Progenitor cell of endocrine pancreas (in vitro differentiated cells): ENCODE measurements at regions not wholly inside any gene's neighbourhood (a gene's known extent, or its start where the extent isn't known, plus 50 kb on each side); places are given as distances from the start of the nearest gene placed in this dataset.
"Not testable (repeated sequence)": the region's sequence is repeated elsewhere in the genome, so short reads cannot be mapped to it uniquely, and the experiment has no call there.

Source experiments
- DNase-seq: peaks from one replicate; pipeline ENCODE4 v3.0.0; 2021; ENCODE audit warnings: low spot score; ENCODE audit not compliant: unreplicated experiment
- H3K27ac Mint-ChIP-seq: 2 replicates; pipeline ENCODE4 v1.8.0; 2021; ENCODE audit warnings: mild to moderate bottlenecking, moderate library complexity, mixed read lengths
- H3K27me3 Mint-ChIP-seq: 2 replicates; pipeline ENCODE4 v1.8.0; 2021; ENCODE audit warnings: mixed read lengths
- H3K36me3 Mint-ChIP-seq: 2 replicates; pipeline ENCODE4 v1.8.0; 2022; ENCODE audit warnings: mixed read lengths; ENCODE audit not compliant: insufficient read depth
- H3K4me1 Mint-ChIP-seq: 2 replicates; pipeline ENCODE4 v1.8.0; 2021; ENCODE audit warnings: low read depth, mixed read lengths
- H3K4me3 Mint-ChIP-seq: 2 replicates; pipeline ENCODE4 v1.8.0; 2021; ENCODE audit warnings: low read depth, mild to moderate bottlenecking, moderate library complexity, mixed read lengths
- H3K9me3 Mint-ChIP-seq: 2 replicates; pipeline ENCODE4 v1.8.0; 2021; ENCODE audit warnings: low read depth, mixed read lengths
- TF ChIP-seq, protein P1 (sequence below): fragments of 200-600 bp; sonication (generic); IDR thresholded peaks from one replicate; pipeline ENCODE4 v1.5.0; 2021; ENCODE audit warnings: antibody characterized with exemption, mild to moderate bottlenecking; ENCODE audit not compliant: unreplicated experiment

DNA sequence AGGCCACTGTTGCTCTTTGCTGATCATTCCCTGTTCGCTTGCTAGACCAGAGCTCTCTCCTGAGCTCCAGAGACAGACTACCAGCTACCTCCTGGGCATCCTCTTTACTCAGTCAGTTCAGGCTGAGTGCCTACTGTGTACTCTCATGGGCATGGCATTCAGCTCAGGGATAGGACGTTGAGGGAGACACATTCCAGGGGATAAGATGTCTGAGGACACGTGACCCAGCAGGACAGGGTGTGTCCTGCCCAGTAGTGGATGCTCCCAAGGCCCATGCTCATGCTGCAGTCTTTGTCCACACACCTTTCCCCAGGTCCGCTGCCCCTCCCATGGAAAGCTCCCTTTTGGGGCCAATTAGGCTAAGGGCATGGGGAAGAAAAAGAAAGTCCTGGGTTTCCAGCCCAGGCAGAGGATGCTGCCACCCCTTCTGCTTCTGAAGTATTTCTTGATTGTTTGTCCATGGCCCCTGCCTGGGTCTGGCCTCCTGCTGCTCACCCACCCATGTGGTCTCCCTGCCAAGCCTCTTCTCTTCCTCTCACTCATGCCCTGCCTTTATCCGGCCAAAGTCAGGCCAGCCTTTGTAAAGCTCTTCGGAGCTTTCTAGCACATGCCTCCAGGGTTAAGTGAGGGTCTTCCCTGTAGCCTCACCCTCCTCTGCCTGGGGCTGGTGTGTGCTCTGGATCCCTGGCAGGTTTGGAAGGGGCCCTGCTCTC is 60.5 kb upstream of the PITX1 start:
- Mint-ChIP-seq H3K9me3 (no peaks in the 10 kb centered on the region), H3K27ac (no peak overlapping the region), H3K4me1 (peaks cover 8% of the 10 kb centered on the region), H3K4me3 (no peak overlapping the region), H3K27me3 (peaks cover 6% of the 10 kb centered on the region), H3K36me3 (no peaks in the 10 kb centered on the region)
- no peak for DNase-seq
- TF ChIP-seq, protein P1, sequence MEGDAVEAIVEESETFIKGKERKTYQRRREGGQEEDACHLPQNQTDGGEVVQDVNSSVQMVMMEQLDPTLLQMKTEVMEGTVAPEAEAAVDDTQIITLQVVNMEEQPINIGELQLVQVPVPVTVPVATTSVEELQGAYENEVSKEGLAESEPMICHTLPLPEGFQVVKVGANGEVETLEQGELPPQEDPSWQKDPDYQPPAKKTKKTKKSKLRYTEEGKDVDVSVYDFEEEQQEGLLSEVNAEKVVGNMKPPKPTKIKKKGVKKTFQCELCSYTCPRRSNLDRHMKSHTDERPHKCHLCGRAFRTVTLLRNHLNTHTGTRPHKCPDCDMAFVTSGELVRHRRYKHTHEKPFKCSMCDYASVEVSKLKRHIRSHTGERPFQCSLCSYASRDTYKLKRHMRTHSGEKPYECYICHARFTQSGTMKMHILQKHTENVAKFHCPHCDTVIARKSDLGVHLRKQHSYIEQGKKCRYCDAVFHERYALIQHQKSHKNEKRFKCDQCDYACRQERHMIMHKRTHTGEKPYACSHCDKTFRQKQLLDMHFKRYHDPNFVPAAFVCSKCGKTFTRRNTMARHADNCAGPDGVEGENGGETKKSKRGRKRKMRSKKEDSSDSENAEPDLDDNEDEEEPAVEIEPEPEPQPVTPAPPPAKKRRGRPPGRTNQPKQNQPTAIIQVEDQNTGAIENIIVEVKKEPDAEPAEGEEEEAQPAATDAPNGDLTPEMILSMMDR: no peak

- not testable (repeated sequence) for H3K4me3 Mint-ChIP-seq, H3K9me3 Mint-ChIP-seq, H3K36me3 Mint-ChIP-seq, H3K27me3 Mint-ChIP-seq, H3K4me1 Mint-ChIP-seq, H3K27ac Mint-ChIP-seq, DNase-seq
Measured at GRCh38 chr5:135093483-135093882, 59.5 kb upstream of the PITX1 start.

- DNase-seq: no peak
- H3K9me3 Mint-ChIP-seq: no peaks in the 10 kb centered on the region
- H3K4me3 Mint-ChIP-seq: no peak overlapping the region
- H3K4me1 Mint-ChIP-seq: peaks cover 8% of the 10 kb centered on the region
- peaks cover 6% of the 10 kb centered on the region for H3K27me3 Mint-ChIP-seq
- H3K27ac Mint-ChIP-seq: no peak overlapping the region
- no peaks in the 10 kb centered on the region for H3K36me3 Mint-ChIP-seq
- TF ChIP-seq, protein P1: no peak
Measured at GRCh38 chr5:135092476-135092875, 58.4 kb upstream of the PITX1 start.

DNA sequence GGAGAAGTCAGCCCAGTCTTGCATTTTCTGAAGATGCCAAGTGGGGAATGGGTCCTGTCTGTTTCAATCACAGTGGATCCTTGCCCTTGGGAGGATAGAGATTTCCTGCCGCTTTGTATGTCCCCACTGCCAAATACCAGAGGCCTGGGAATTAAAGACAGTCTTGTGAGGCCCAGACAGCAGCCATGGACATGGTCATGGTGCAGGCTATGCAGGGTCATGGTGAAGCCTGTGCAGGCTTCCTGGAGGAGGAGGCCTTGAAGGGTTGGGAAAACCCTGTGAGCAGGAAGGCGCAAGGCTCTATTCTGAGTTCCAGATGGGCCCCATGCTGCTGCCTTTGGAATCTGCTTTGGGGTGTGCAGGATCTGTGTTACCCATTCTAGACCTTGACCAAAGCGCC is 57.3 kb upstream of the PITX1 start:
- Mint-ChIP-seq H3K27me3 (peaks cover 10% of the 10 kb centered on the region), H3K27ac (no peak overlapping the region), H3K9me3 (no peaks in the 10 kb centered on the region), H3K36me3 (no peaks in the 10 kb centered on the region), H3K4me3 (no peak overlapping the region), H3K4me1 (peaks cover 8% of the 10 kb centered on the region)
- TF ChIP-seq, protein P1: no peak
- DNase-seq: no peak

DNA sequence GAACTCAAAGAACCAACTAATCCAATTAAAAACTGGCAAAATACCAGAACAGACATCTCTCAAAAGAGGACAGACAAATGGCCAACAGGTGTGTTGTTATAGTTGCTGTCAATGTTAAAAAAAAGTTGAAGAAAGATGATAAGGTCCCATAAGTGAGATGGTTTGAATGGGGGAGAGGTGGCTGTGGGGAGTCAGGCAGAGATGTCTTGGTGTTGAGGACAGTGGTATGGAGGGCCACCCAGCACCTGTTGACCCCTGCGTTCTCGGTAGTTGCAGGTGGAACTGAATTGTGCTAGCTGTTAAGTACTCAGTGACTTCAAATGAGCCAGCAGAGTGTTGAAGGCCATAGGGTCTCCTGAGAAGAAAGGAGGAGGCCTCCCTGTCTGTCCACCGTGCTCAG is 55.9 kb upstream of the PITX1 start:
- Mint-ChIP-seq H3K27me3 (peaks cover 10% of the 10 kb centered on the region), H3K27ac (no peak overlapping the region), H3K4me3 (no peak overlapping the region), H3K36me3 (no peaks in the 10 kb centered on the region), H3K4me1 (peaks cover under 1% of the 10 kb centered on the region), H3K9me3 (no peaks in the 10 kb centered on the region)
- no peak for DNase-seq
- TF ChIP-seq, protein P1: no peak

GRCh38 chr5:135088911-135089310 is 54.9 kb upstream of the PITX1 start:
- TF ChIP-seq, protein P1: no peak
- no peaks in the 10 kb centered on the region for H3K4me1 Mint-ChIP-seq
- no peaks in the 10 kb centered on the region for H3K9me3 Mint-ChIP-seq
- H3K27ac Mint-ChIP-seq: no peak overlapping the region
- H3K4me3 Mint-ChIP-seq: no peak overlapping the region
- DNase-seq: no peak
- no peaks in the 10 kb centered on the region for H3K36me3 Mint-ChIP-seq
- peaks cover 13% of the 10 kb centered on the region for H3K27me3 Mint-ChIP-seq
